GM12891 (cell line): ENCODE measurements at regions not wholly inside any gene's neighbourhood (a gene's known extent, or its start where the extent isn't known, plus 50 kb on each side); places are given as distances from the start of the nearest gene placed in this dataset.

Experiments
- POLR2A ChIP-seq: IDR thresholded peaks from 2 replicates; pipeline ENCODE4 v1.6.1; 2011; ENCODE audit warnings: low read depth, low read length, control low read depth
- POLR2AphosphoS5 ChIP-seq: IDR thresholded peaks from 2 replicates; pipeline ENCODE4 v1.6.1; 2011; ENCODE audit warnings: low read depth, low read length, control low read depth
- SPI1 ChIP-seq: IDR thresholded peaks from 2 replicates; pipeline ENCODE4 v1.6.1; 2011; ENCODE audit warnings: low read depth, low read length, control low read depth
- TAF1 ChIP-seq: IDR thresholded peaks from 2 replicates; pipeline ENCODE4 v1.6.1; 2011; ENCODE audit warnings: low read depth, low read length, control low read depth

DNA sequence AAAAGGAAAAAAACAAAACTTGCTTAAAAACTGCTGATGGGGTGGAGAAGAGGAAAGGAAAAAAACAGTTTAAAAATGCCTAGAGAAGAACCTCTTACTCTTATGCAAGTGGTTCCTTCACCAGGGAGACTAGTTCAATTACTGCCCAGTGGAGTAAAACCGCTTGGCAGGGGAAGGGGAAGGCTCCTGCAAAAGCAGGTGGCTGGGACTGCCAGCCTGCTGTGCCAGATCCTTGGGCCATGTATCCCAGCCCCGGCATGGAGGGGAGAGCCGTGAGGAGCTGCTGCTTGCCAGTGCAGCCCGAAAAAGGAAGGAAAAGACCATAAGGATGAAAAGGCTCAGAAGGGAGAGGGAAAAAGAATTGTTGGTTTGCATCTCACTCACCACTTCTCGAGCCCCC, 123.0 kb downstream of the FSCB start:
- TF ChIP-seq SPI1 (no peak), POLR2A (no peak), POLR2AphosphoS5 (no peak), TAF1 (no peak)
